ENCODE measurements at regions not wholly inside any gene's neighbourhood (a gene's known extent, or its start where the extent isn't known, plus 50 kb on each side); places are given as distances from the start of the nearest gene placed in this dataset.

DNA sequence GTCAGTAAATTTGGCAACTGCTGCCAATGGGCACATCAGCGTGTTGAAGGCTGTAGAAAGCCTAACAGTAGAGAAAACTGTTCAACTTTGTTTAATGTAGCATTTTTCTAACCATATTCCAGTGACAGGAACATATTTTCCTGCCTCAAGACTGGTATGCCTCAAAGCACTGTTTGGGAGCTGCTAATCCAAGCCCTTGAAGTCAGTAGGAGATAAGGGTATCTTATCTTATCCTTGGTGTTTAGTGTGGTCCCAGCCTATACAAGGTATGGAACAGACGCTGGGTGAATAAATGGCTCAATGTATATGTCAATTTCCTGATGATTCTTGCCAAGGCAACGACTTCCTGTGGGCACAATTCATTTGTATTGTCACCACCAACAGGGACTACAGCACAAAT lies 97.5 kb upstream of the CREB5 start:
- peaks cover 19% of the 10 kb centered on the region for H3K4me1 ChIP-seq (ENCODE audit: control insufficient read depth, extremely low read depth, insufficient read depth, low read length)
- no peak overlapping the region for H3K9ac ChIP-seq (ENCODE audit: control insufficient read depth, extremely low read depth, insufficient read depth, low read length)
- H4K20me1 ChIP-seq (ENCODE audit: control insufficient read depth, extremely low read depth, insufficient read depth, low read length) = no peaks in the 10 kb centered on the region
- H3K79me2 ChIP-seq (ENCODE audit: control insufficient read depth, insufficient read depth, low read length) = no peaks in the 10 kb centered on the region
- H2AFZ ChIP-seq (ENCODE audit: control insufficient read depth, low read length) = no peak overlapping the region
- H3K9me1 ChIP-seq (ENCODE audit: control insufficient read depth, extremely low read depth, insufficient read depth, low read length) = no peaks in the 10 kb centered on the region
- no peak for DNase-seq (ENCODE audit: low read depth, low spot score)
- dilution Hi-C loops (cut with MboI; ENCODE audit: extremely low pct_ligation_motif_present, low sequenced_read_pairs) = no loop called here
- no peak for TF ChIP-seq EZH2 (IDR thresholded peaks at IDR 0.05; ENCODE audit: low read length)
- TF ChIP-seq, protein P1, sequence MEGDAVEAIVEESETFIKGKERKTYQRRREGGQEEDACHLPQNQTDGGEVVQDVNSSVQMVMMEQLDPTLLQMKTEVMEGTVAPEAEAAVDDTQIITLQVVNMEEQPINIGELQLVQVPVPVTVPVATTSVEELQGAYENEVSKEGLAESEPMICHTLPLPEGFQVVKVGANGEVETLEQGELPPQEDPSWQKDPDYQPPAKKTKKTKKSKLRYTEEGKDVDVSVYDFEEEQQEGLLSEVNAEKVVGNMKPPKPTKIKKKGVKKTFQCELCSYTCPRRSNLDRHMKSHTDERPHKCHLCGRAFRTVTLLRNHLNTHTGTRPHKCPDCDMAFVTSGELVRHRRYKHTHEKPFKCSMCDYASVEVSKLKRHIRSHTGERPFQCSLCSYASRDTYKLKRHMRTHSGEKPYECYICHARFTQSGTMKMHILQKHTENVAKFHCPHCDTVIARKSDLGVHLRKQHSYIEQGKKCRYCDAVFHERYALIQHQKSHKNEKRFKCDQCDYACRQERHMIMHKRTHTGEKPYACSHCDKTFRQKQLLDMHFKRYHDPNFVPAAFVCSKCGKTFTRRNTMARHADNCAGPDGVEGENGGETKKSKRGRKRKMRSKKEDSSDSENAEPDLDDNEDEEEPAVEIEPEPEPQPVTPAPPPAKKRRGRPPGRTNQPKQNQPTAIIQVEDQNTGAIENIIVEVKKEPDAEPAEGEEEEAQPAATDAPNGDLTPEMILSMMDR (optimal IDR thresholded peaks at IDR 0.05 in 1 of 3, IDR thresholded peaks at IDR 0.05 in 1 of 3, conservative IDR thresholded peaks at IDR 0.05 in 1 of 3; ENCODE audit: extremely low read depth in 1 of 3, insufficient read depth in 2 of 3, low read length in 3 of 3) = no peak
- H3K36me3 ChIP-seq (ENCODE audit: control insufficient read depth in 2 of 2, extremely low read depth in 1 of 2, insufficient read depth in 2 of 2, low read length in 2 of 2) = no peaks in the 10 kb centered on the region
- no peaks in the 10 kb centered on the region for H3K9me3 ChIP-seq (ENCODE audit: control insufficient read depth, low read depth, low read length)
- peaks cover 19% of the 10 kb centered on the region for H3K27me3 ChIP-seq (ENCODE audit: control insufficient read depth, extremely low read depth, insufficient read depth, low read length)
- FAIRE-seq = peak; percentile 34
- H3K4me3 ChIP-seq (ENCODE audit: control insufficient read depth in 2 of 3, extremely low read depth in 1 of 3, insufficient read depth in 2 of 3, low read depth in 1 of 3, low read length in 3 of 3) = no peak overlapping the region
- no peak overlapping the region for H3K27ac ChIP-seq (ENCODE audit: control insufficient read depth, insufficient read depth, low read length)
- H3K4me2 ChIP-seq (ENCODE audit: control insufficient read depth, extremely low read depth, insufficient read depth, low read depth, low read length) = peak overlapping the region; percentile 55

DNA sequence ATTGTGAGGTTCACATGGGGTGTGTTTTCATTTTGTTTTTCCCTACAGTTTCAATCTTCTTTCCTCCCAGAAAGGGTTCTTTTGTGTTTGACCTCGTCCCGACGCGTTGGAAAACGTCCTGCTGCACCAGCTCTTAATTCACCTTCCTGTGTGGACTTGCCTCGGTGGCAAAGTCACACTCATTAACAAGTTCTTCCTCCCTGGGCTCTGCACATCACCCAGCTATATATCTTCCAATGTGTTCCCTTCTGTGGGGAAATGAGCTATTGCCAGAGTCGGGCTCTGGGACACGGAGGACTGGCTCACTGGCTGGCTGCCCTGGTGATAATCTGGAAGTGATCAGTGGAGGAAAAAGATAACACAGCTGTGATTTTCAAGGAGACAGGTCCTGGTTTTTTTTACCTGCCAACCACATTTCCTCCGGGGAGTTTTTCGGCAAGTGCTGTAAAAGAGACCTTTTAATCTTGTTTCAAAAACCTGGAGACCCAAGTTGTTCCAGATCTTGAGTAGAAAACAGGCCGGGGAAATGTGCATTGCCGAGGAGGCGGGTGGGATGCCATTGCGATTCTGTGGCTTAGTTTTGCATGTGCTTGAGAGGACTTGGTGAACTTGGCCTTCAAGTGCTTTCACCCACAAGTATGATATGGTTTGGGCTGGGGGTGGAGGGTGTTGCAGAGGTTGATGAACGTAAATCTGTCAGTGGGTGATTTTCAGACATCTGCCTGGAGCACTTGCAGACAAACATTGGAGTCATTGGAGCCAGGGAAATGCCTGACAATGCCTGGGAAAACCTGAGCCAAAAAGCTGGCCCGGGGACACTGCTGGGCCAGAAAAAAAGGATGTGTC lies 96.5 kb upstream of the CREB5 start:
- DNase-seq (ENCODE audit: low read depth, low spot score) = no peak
- peak overlapping the region in 2 of 3 experiments; percentile 1 to 5 for H3K4me3 ChIP-seq (ENCODE audit: control insufficient read depth in 2 of 3, extremely low read depth in 1 of 3, insufficient read depth in 2 of 3, low read depth in 1 of 3, low read length in 3 of 3)
- FAIRE-seq = peak; percentile 88

More for the DNA sequence above, 96.5 kb upstream of the CREB5 start:
- TF ChIP-seq EZH2 (IDR thresholded peaks at IDR 0.05; ENCODE audit: low read length) = no peak
- TF ChIP-seq, protein P1 (optimal IDR thresholded peaks at IDR 0.05 in 1 of 3, IDR thresholded peaks at IDR 0.05 in 1 of 3, conservative IDR thresholded peaks at IDR 0.05 in 1 of 3; ENCODE audit: extremely low read depth in 1 of 3, insufficient read depth in 2 of 3, low read length in 3 of 3) = no peak
- no peaks in the 10 kb centered on the region for H3K9me1 ChIP-seq (ENCODE audit: control insufficient read depth, extremely low read depth, insufficient read depth, low read length)
- H3K27ac ChIP-seq (ENCODE audit: control insufficient read depth, insufficient read depth, low read length) = no peak overlapping the region
- H3K9ac ChIP-seq (ENCODE audit: control insufficient read depth, extremely low read depth, insufficient read depth, low read length) = no peak overlapping the region
- no peaks in the 10 kb centered on the region for H3K36me3 ChIP-seq (ENCODE audit: control insufficient read depth in 2 of 2, extremely low read depth in 1 of 2, insufficient read depth in 2 of 2, low read length in 2 of 2)
- H3K27me3 ChIP-seq (ENCODE audit: control insufficient read depth, extremely low read depth, insufficient read depth, low read length) = peaks cover 17% of the 10 kb centered on the region
- dilution Hi-C loops (cut with MboI; ENCODE audit: extremely low pct_ligation_motif_present, low sequenced_read_pairs) = no loop called here
- H2AFZ ChIP-seq (ENCODE audit: control insufficient read depth, low read length) = no peak overlapping the region
- H3K4me2 ChIP-seq (ENCODE audit: control insufficient read depth, extremely low read depth, insufficient read depth, low read depth, low read length) = peak overlapping the region; percentile 55
- H3K4me1 ChIP-seq (ENCODE audit: control insufficient read depth, extremely low read depth, insufficient read depth, low read length) = peaks cover 19% of the 10 kb centered on the region
- no peaks in the 10 kb centered on the region for H4K20me1 ChIP-seq (ENCODE audit: control insufficient read depth, extremely low read depth, insufficient read depth, low read length)
- H3K9me3 ChIP-seq (ENCODE audit: control insufficient read depth, low read depth, low read length) = no peaks in the 10 kb centered on the region
- no peaks in the 10 kb centered on the region for H3K79me2 ChIP-seq (ENCODE audit: control insufficient read depth, insufficient read depth, low read length)

Measured in keratinocyte (primary cell).